MM.1S (cell line): ENCODE measurements at regions not wholly inside any gene's neighbourhood (a gene's known extent, or its start where the extent isn't known, plus 50 kb on each side); places are given as distances from the start of the nearest gene placed in this dataset.
"Not testable (repeated sequence)": the region's sequence is repeated elsewhere in the genome, so short reads cannot be mapped to it uniquely, and the experiment has no call there.

Experiments used
- DNase-seq: peaks from one replicate; pipeline ENCODE4 v3.0.0-alpha.2; 2015
- H2AFZ ChIP-seq: fragments of 300-600 bp; sonication (generic); 2 replicates; pipeline ENCODE4 v1.6.0; 2016; ENCODE audit warnings: antibody characterized with exemption, low read length
- H3F3A ChIP-seq: fragments of 300-600 bp; sonication (generic); 2 replicates; pipeline ENCODE4 v1.6.1; 2016; ENCODE audit warnings: mild to moderate bottlenecking, antibody characterized with exemption, low read length, moderate library complexity, mixed read lengths; ENCODE audit not compliant: insufficient read depth
- H3K27ac ChIP-seq: fragments of 300-600 bp; sonication (generic); 2 replicates; pipeline ENCODE4 v1.5.1; 2016; ENCODE audit warnings: mild to moderate bottlenecking, low read length
- H3K27me3 ChIP-seq: fragments of 300-600 bp; sonication (generic); replicated peaks from 2 replicates; pipeline ENCODE4 v1.6.0; 2016; ENCODE audit warnings: low read length; ENCODE audit not compliant: insufficient read depth
- H3K36me3 ChIP-seq: fragments of 300-600 bp; sonication (generic); replicated peaks from 2 replicates; pipeline ENCODE4 v1.6.1; 2016; ENCODE audit warnings: mild to moderate bottlenecking, low read length, mixed read lengths; ENCODE audit not compliant: insufficient read depth
- H3K4me1 ChIP-seq: fragments of 300-600 bp; sonication (generic); 2 replicates; pipeline ENCODE4 v1.6.1; 2016; ENCODE audit warnings: low read length, mixed read lengths
- H3K4me2 ChIP-seq: fragments of 300-600 bp; sonication (generic); 2 replicates; pipeline ENCODE4 v1.6.0; 2016; ENCODE audit warnings: low read depth, low read length
- H3K4me3 ChIP-seq: fragments of 300-600 bp; sonication (generic); 2 replicates; pipeline ENCODE4 v1.5.1; 2016; ENCODE audit warnings: low read length, mixed read lengths
- H3K79me2 ChIP-seq: fragments of 300-600 bp; sonication (generic); 2 replicates; pipeline ENCODE4 v1.6.1; 2016; ENCODE audit warnings: mixed run types, low read length, mixed read lengths
- H3K9ac ChIP-seq: fragments of 300-600 bp; sonication (generic); 2 replicates; pipeline ENCODE4 v1.6.1; 2016; ENCODE audit warnings: low read length, mixed read lengths
- H3K9me2 ChIP-seq: fragments of 300-600 bp; sonication (generic); replicated peaks from 2 replicates; pipeline ENCODE4 v1.6.1; 2016; ENCODE audit warnings: mild to moderate bottlenecking, low read length, mixed read lengths; ENCODE audit not compliant: insufficient read depth
- H3K9me3 ChIP-seq: fragments of 300-600 bp; sonication (generic); replicated peaks from 2 replicates; pipeline ENCODE4 v1.6.1; 2016; ENCODE audit warnings: mild to moderate bottlenecking, low read length, mixed read lengths; ENCODE audit not compliant: insufficient read depth
- H4K20me1 ChIP-seq: fragments of 300-600 bp; sonication (generic); 2 replicates; pipeline ENCODE4 v1.6.1; 2016; ENCODE audit warnings: mild to moderate bottlenecking, low read length, moderate library complexity, mixed read lengths; ENCODE audit not compliant: insufficient read depth
- EZH2 ChIP-seq: fragments of 300-600 bp; sonication (generic); optimal IDR thresholded peaks from 2 replicates; pipeline ENCODE3; 2017; ENCODE audit warnings: low read depth, mild to moderate bottlenecking, antibody characterized with exemption, low read length, mixed read lengths
- EZH2phosphoT487 ChIP-seq: fragments of 300-600 bp; sonication (generic); IDR thresholded peaks from 2 replicates; pipeline ENCODE4 v1.6.1; 2018; ENCODE audit warnings: antibody characterized with exemption, low read length
- TF ChIP-seq, protein P1 (sequence below): fragments of 300-600 bp; sonication (generic); IDR thresholded peaks from 2 replicates; pipeline ENCODE4 v1.5.1; 2016; ENCODE audit warnings: antibody characterized with exemption, low read length, mixed read lengths

DNA sequence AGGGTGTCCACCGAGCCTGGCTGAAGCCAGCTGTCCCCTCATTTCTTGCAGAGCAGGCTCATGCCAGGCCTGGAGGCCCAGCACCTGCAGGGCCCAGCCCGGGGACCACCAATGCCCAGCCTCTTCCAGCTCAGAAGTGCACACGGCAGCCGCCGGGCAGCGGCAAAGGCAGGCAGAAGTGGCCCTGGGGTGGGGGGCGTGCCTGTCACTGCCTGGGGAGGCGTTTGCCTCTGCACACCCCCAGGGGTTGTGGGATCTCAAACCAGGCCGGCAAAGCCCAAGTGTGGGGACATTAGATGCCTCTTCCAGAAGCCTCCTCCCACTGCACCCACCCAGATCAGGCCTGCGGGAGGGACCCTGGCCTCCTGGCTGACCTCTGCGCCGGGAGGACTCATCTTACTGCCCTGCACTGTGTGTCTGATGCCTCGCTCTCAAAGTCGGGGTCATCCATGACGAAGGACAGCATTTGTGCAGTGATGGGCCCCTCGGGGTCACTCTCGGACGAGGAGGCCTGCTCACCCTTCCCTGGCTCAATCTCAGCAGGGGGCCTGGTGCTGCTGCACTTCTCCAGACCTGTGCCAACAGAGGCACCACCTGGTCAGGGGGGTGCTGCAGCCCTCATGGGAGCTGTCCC, 255.8 kb downstream of the ANKRD30B start:
- not testable (repeated sequence) for H4K20me1 ChIP-seq, H3K9ac ChIP-seq, H3K36me3 ChIP-seq, H3K9me3 ChIP-seq, H3K79me2 ChIP-seq, H3K4me3 ChIP-seq, H3F3A ChIP-seq, DNase-seq, H3K9me2 ChIP-seq, H3K27me3 ChIP-seq, H2AFZ ChIP-seq, H3K27ac ChIP-seq, H3K4me1 ChIP-seq, H3K4me2 ChIP-seq

DNA sequence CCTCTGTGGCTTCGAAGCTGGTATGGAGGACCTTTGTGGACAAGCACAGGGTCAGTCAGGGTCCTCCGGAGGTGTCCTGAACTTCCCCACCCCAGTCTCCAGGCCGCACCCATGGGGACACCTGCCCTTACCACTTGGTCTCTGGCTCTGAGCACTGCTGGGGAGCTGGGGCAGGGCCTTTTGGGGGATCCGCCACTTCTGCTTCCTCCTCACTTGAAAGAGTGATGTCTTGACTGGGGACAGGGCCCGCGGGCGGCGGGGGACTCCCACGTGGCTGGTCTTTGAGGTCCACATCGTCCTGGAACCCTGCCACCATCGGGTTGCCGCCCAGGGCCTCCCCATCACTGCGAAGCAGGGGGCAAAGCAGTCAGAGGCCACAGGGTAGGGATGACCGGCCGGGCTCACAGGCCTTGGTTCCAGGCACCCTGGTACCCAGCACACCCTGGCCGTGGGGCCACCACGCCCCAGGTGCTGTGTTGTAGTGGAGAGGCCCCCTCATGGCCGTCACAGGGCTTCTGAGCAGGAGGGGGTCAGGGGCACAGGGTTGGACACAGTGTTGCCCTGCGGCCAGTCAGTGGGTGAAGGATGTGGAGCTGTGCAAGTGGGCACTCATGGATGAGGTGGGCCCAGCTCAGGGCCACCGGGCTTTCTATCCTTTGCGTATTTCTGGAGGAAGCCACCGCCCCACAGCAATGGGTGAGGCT, 256.4 kb downstream of the ANKRD30B start:
- not testable (repeated sequence) for H3F3A ChIP-seq, H3K9ac ChIP-seq, H3K27ac ChIP-seq, H3K27me3 ChIP-seq, H3K4me3 ChIP-seq, H3K79me2 ChIP-seq, H2AFZ ChIP-seq, H3K36me3 ChIP-seq, H3K9me3 ChIP-seq, DNase-seq, H3K4me2 ChIP-seq, H3K9me2 ChIP-seq, H4K20me1 ChIP-seq, H3K4me1 ChIP-seq

DNA sequence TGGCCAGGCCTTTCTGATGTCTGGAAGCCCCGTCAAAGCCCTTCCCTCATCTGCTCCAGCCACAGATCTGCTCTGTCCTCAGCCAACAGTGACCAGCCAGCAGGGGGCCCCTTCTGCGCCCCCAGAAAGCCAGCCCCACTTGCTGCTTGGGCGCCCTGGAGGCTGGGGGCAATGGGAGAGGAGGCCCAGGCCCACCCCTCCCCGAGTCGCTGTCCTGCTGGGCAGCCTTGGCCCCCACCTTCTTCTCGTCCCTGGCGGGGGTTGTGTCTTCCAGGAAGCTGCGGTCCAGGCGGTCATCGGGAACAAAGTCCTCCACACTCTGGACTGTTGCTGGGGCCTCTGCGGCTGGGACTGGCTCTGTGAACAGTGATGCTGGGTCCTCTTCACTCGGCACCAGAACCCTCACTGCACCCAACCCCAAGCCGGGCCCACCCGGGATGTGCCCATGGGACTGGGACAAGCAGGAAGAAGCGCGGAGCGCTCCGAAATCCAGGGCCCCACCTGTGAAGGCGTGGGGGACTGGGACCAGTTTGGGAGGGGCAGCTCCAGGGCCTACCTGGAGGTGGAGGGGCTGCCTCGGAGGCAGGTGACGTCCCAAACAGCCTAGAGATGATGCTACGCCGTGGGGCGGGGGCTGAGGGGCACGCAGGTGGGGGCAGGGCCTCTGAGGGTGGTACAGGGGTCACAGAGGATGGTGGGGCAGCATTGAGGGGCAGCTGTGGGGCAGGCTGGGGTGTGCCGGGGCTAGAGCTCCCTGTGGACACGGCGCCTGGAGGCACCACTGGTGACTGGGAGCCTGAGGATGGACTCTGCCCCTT, 257.6 kb downstream of the ANKRD30B start:
- H3K9ac ChIP-seq = no peak overlapping the region
- H3K27ac ChIP-seq = no peak overlapping the region
- H3K27me3 ChIP-seq = no peaks in the 10 kb centered on the region
- H3K36me3 ChIP-seq = no peaks in the 10 kb centered on the region
- no peak overlapping the region for H2AFZ ChIP-seq
- no peak overlapping the region for H3K4me2 ChIP-seq
- H4K20me1 ChIP-seq = no peaks in the 10 kb centered on the region
- no peak overlapping the region for H3K4me3 ChIP-seq
- H3K79me2 ChIP-seq = no peaks in the 10 kb centered on the region
- H3F3A ChIP-seq = no peaks in the 10 kb centered on the region
- H3K4me1 ChIP-seq = no peaks in the 10 kb centered on the region
- no peak for DNase-seq
- no peaks in the 10 kb centered on the region for H3K9me3 ChIP-seq
- no peaks in the 10 kb centered on the region for H3K9me2 ChIP-seq
- TF ChIP-seq, protein P1, sequence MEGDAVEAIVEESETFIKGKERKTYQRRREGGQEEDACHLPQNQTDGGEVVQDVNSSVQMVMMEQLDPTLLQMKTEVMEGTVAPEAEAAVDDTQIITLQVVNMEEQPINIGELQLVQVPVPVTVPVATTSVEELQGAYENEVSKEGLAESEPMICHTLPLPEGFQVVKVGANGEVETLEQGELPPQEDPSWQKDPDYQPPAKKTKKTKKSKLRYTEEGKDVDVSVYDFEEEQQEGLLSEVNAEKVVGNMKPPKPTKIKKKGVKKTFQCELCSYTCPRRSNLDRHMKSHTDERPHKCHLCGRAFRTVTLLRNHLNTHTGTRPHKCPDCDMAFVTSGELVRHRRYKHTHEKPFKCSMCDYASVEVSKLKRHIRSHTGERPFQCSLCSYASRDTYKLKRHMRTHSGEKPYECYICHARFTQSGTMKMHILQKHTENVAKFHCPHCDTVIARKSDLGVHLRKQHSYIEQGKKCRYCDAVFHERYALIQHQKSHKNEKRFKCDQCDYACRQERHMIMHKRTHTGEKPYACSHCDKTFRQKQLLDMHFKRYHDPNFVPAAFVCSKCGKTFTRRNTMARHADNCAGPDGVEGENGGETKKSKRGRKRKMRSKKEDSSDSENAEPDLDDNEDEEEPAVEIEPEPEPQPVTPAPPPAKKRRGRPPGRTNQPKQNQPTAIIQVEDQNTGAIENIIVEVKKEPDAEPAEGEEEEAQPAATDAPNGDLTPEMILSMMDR = no peak
- TF ChIP-seq EZH2 (no peak), EZH2phosphoT487 (no peak)

DNA sequence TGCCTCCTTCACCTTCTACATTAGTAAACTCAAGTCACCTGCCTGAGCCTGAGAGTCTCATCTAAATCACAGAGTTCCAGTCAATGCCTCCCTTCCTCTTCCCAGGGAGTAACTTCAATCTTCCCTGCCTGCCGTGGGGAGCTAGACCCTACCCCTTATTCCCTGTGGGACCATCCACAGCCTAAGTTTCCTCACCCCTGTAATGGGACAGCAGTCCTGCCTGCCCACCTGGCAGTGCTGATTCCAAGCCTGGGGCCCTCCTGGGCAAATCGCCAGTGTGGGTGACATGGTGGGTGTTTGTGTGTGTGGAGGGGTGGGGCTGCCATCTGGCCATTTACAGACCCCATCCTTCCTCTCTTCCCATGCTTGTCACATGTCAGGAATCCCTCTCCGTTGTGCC, 258.6 kb downstream of the ANKRD30B start:
- not testable (repeated sequence) for H3K4me1 ChIP-seq, DNase-seq, H3K9me2 ChIP-seq, H3K4me3 ChIP-seq, H3K36me3 ChIP-seq, H4K20me1 ChIP-seq, H3F3A ChIP-seq, H3K27ac ChIP-seq, H3K9ac ChIP-seq, H3K79me2 ChIP-seq, H3K4me2 ChIP-seq, H2AFZ ChIP-seq, H3K27me3 ChIP-seq, H3K9me3 ChIP-seq

DNA sequence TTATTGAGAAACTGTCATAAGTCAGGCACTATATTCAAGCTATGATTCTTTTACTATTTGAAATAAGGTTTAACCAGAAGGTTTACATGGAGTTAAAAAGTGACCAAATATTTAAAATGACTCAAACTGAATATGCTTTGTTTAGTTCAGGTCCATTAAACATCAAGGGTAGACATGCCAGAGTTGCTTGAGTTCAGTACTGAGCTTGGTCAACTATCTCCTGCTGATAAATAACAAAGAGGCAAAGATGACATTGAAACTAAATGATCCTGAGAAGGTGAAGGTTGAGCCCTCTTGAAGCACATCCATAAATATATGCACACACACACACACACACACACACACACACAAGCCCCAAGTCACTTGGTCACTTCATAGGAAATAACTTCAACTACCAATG, 278.1 kb downstream of the ANKRD30B start:
- not testable (repeated sequence) for H3K4me1 ChIP-seq, H3K4me3 ChIP-seq, H3K9me2 ChIP-seq, H3K79me2 ChIP-seq, H3K9ac ChIP-seq, H3K36me3 ChIP-seq, H2AFZ ChIP-seq, H4K20me1 ChIP-seq, H3K4me2 ChIP-seq, H3K27ac ChIP-seq, H3K27me3 ChIP-seq, DNase-seq, H3F3A ChIP-seq, H3K9me3 ChIP-seq

DNA sequence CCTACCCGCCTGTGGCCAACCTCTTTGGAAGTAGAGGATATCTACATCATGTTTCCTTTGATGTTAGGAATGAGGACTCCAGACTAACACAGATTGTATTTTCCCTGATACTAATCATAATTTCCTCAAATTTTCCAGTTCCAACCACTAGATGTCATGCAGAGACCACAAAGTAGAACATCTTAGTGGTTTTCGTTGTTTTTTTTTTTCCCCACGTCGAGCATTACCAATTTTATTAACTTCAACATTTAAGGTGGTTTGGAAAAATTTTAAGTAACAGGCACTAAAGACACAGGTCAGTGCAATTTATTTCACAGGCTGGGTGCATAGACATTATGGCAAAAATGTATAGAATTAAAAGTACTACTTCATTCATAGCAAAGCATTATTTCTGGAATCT, 280.1 kb downstream of the ANKRD30B start:
- DNase-seq, H3K79me2 ChIP-seq, H3K4me1 ChIP-seq: not testable (repeated sequence)

More for the DNA sequence above, 280.1 kb downstream of the ANKRD30B start:
- H3K9me3 ChIP-seq, H3K36me3 ChIP-seq, H3K9ac ChIP-seq, H2AFZ ChIP-seq, H3K9me2 ChIP-seq, H3K27me3 ChIP-seq, H3F3A ChIP-seq, H4K20me1 ChIP-seq, H3K27ac ChIP-seq, H3K4me3 ChIP-seq, H3K4me2 ChIP-seq: not testable (repeated sequence)
